ENCODE measurements at regions not wholly inside any gene's neighbourhood (a gene's known extent, or its start where the extent isn't known, plus 50 kb on each side); places are given as distances from the start of the nearest gene placed in this dataset.

DNA sequence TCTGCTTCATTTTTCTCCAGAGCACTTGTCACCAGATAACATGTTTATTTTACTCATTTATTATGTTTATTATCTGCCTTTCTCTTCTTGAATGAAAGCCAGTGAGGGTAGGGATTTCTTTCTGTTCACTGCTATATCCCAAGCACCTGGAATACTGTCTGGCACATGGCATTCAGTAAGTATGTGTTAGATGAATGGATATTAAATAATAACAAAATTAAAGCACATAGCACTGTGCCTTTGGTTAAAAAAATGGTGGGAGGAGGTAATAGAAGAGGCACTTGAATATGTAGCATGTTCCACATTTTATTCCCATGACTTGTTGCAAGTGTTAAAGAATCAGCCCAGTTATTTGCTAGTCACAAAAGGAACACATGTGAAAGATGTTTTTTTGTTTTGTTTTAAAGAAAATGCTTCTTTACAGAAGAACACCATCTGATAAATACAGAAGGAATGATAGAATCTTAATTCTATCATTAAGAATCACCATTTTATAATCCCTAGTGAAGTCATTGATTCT lies 151.0 kb downstream of the DLEU7 start:
- DNase-seq (ENCODE audit: low read depth in 3 of 3, low spot score in 1 of 3) = no peak

GRCh38 chr13:50693727-50694126 lies 149.8 kb downstream of the DLEU7 start:
- no peak for DNase-seq (ENCODE audit: low read depth in 3 of 3, low spot score in 1 of 3)

DNA sequence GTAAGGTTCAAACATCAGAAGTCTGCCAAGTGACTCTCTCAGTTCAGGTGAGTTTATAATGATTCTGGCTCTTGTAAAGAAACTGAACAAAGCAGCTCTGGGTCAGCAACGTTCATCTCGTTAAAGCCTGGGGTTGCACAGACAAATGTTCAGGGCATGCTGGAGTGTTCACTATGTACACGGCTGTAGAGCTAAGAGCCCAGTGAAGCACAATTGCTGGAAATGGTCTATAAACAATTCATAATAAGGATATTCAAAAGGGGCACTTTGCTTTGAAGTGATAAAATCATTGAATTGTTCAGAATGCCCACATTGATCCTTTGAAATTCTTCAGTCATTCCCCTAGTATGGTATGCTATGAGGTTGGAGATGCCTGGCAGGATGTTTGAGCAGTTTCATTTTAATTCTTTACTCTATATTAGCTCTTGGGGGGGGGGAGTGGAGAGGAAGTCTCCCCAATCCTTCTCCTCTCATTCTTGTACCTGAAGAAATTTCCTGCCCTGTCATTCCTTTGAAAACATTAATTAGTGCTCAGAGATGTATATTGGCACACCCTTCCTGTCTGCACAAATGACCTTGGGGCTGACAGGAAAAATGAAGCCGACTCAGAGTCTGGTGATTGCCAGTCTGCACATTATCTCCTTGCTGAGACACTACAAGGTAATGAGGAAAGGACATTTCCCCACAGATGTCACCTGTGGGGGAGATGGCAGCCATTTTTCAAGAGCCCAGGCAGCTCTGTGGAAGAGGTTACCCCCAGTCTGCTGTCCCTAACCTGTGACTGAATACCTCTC lies 145.5 kb downstream of the DLEU7 start:
- DNase-seq (ENCODE audit: low read depth in 3 of 3, low spot score in 1 of 3) = no peak

DNA sequence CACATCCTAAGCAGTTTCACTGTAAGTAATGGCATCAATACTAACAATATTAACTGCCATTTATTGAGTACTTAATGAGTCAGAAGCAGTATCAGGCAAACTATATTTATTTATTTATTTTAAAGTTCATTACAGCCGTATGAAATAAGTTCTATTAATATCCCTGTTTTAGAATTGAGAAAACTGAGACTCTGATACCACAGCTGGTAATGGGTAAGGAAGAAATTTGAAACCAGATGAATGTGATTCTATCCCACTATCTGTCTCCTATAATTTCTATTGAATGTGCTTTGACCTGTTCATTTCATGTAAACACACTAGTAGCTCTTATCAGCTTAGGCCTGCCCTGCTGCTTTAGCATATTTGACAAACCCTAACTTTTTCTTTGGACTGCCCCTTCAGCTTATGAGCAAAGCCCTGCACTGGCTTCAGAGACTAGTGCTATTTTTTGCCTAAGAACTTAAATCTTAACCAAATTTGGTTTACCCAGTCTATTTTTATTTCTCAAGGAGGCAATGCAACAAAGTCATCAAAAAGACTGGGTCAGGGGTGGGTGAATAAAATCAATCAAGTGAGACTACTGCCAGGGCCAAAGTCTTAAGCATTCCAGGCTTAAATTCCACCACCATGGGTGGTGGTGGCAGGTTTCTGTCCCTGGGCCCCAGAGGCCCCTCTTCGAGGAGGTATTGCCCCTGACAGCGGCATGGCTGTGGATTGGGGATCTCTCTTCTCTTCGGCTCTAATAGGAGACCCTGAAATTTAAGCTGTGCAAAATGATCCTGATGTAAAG lies 143.4 kb downstream of the DLEU7 start:
- no peak for DNase-seq (ENCODE audit: low read depth in 3 of 3, low spot score in 1 of 3)

DNA sequence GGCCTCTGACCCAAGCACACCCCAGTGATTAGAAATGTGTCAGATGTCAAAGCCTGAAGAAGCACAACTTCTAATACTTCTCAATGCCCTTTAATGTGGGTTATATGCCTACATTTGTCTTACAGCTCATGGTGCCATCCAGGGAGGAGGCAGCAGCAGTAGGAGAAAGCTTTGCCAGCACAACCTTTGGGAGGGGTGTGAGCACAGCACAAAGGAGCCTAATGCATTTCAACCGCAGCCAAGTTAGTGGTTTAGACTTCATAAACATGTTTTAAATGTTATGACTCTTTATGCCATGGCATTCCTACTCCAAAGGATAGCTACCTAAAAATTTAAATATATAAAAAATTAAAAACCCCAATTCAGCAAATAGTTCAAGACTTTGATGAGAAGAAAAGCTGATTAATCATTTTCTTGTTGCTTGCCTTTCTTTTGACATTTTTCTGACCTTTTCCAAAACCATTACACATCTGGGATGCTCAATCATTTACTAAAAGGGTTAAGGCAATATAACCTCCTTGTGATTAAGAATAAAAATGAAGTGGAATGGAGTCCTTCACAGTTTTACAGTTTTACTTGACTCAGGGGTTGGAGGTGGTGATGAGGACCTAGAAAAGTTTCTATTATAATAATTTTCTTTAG lies 142.7 kb downstream of the DLEU7 start:
- no peak for DNase-seq (ENCODE audit: low read depth in 3 of 3, low spot score in 1 of 3)

DNA sequence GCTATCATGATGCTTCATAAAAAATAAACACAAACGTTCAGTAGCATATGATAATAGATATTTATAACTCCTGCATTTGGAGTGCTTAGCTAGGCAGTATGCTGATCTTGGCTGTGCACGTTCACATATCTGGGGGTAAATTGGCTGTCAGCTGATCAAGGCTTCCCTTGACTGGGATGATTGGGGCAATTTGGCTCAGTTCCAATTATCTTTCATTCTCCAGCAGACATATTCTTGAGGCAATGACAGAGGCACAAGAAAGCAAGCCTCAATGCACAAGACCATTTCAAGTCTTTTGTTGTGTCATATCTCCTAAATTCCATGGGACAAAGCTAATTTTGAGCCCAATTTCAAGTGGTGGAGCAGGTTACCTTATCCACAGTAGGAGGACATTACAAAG lies 142.0 kb downstream of the DLEU7 start:
- DNase-seq (ENCODE audit: low read depth in 3 of 3, low spot score in 1 of 3) = no peak

DNA sequence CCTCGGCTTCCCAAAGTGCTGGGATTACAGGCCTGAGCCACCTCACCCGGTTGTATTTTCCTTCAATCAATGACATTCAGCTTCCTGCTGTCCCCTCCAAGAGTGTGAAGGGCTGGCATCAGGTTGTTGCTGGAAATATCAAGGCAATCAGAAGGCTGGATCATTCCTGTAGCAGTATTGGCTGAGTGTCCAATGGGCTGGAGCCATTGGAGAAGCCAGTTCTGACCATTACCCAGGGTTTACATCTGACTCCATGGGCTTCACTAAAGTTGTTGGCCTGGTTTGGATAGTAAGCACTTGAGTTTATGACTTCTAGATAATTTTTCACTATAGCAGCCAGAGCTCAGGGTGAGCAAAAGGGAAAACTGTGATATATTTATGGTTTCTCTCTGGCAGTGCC lies 137.0 kb downstream of the DLEU7 start:
- no peak for DNase-seq (ENCODE audit: low read depth in 3 of 3, low spot score in 1 of 3)

DNA sequence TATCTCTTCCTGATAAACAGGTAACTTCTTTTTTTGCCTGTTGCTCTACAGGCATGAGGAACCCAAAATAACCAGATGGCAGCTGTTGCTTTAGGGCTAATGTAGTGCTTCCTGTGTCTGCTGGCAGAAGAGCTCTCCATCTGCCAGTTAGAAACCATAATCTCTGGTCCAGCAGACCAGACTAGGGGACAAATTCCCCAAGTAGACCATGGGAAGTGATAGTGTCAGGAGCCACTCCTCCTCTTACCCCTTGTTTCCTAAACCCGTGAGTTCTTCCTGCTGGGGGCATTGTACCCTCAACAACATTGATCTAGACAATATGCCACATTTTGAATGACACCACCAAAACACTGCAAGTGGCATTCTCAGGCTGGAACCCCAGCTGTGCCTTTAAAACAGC lies 135.9 kb downstream of the DLEU7 start:
- no peak for DNase-seq (ENCODE audit: low read depth in 3 of 3, low spot score in 1 of 3)

- no peak for DNase-seq (ENCODE audit: low read depth in 3 of 3, low spot score in 1 of 3)
Observed at GRCh38 chr13:50708461-50708860, 135.0 kb downstream of the DLEU7 start.

GRCh38 chr13:50709058-50709457 lies 134.4 kb downstream of the DLEU7 start:
- no peak for DNase-seq (ENCODE audit: low read depth in 3 of 3, low spot score in 1 of 3)

DNA sequence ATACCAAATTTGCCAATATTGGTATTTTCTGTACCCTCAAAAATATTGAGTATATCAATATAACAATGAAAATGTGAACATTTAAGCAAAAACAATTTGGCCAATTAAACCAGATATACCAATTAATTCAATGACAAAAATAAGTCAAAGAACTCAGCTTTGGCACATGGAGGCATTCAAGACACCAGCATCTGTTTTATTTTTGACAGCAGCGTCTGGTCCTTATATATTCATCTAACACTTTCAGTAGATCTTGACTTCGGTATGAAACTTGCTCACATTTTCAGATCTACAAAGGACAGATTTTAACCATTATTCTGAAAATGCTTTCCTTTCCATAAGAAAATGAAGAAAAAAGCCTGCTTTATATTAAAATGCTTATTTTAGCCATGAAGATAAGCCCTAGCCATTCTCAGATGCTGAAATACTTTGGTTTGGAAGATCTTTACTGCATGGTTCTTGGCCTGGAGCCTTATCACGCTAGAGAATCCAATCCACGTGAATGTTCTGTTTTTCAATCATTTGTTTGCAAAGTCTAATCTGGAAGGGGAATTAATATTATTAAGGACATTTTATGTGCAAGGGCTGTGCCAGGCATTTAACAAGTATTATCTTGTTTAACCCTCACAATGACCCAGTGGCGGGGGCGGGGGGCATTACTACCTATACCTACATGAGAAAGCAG lies 132.2 kb downstream of the DLEU7 start:
- DNase-seq (ENCODE audit: low read depth in 3 of 3, low spot score in 1 of 3) = no peak

GRCh38 chr13:50711996-50712395 lies 131.5 kb downstream of the DLEU7 start:
- DNase-seq (ENCODE audit: low read depth in 3 of 3, low spot score in 1 of 3) = no peak

DNA sequence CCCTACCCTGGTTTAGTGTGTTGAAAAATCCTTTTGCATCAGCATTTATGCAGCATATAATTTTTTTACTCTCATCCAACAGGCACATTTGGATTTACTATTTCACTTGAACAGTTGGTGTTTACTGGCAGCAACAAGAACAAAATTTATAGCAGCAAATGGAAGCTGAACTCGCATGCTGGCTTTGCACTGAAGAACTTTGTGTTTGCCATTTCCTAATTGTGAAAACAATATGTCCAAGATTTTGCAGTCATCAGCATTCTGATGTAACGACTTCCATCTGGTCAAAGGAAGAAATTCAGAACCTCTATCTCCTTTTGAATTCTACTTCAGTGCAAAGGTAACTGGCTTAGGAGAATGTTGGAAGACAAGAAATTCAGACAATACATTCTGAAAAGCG lies 131.0 kb downstream of the DLEU7 start:
- DNase-seq (ENCODE audit: low read depth in 3 of 3, low spot score in 1 of 3) = no peak

DNA sequence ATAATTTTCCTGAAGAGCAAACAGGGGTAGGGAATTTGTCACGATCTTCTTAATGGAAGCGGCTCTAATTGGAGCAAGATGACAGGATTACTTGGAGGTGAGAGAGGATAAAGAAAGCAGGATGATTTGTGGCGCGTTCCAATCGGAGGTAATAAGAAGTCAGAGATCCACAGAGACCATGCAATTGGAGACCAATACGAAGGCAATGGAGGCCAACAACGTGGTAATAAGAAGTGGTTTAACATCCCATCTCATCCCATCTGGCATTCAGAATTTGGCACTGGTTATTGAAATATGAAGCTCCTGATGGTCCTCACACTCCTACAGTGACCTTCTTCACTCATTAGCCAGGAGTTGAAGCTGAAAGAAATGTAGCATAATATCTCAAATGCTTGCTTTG lies 130.6 kb downstream of the DLEU7 start:
- DNase-seq (ENCODE audit: low read depth in 3 of 3, low spot score in 1 of 3) = no peak

DNA sequence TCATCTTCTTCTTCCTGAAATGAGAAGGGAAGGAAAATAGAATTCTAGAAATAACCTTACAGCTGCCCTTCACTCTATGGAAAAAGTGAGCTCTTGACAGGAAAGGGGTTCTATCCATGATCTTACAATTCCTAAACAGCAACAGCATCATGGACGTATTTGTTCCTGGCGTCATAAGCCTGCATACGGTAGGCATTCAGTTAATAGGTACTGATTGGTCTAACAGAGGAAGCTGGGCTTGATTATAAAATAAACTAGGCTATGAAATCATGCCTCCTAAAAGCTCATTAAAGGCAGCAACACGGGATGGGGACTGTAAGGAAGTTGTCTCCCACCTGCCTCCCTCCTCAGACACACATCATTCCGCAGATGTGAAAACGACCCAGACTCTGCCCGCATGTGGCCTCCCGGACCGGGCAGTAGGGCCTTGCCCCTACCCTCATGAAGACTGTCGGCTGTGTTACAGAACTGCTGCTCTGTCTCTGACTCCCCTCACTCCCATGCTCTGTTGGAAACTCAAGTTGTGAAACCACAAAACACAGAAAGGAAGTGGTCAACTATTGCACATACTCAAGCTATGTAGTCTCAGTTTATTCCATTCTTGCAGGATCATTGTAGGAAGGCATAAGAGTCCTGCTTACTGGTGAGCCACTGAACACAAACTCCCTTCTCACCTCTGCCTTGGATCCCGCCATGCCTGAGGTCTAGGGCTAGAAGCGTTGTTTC lies 129.8 kb downstream of the DLEU7 start:
- DNase-seq (ENCODE audit: low read depth in 3 of 3, low spot score in 1 of 3) = no peak

DNA sequence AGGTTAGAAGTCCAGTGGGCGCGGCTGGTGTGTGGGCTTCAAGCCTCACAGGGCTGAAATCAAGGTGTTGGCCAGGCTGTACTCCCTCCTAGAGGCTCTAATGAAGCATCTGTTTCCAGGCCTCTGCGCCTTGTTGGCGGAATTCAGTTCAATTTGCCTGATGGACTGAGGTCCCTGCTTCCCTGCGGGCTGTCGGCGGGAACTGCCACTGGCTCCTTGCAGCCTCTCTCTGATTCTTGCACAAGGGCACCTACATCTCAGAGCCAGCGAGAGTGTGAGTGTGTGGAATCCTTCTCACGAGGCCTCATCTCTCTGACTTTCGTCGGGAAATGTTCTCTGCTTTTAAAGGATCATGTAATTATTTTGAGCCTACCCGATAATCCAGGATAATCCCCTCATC lies 128.6 kb downstream of the DLEU7 start:
- no peak for DNase-seq (ENCODE audit: low read depth in 3 of 3, low spot score in 1 of 3)

GRCh38 chr13:50715402-50716146 lies 127.9 kb downstream of the DLEU7 start:
- no peak for DNase-seq (ENCODE audit: low read depth in 3 of 3, low spot score in 1 of 3)

- no peak for DNase-seq (ENCODE audit: low read depth in 3 of 3, low spot score in 1 of 3)
Observed at GRCh38 chr13:50720861-50721671, 122.4 kb downstream of the DLEU7 start.

GRCh38 chr13:50721672-50721992 lies 121.9 kb downstream of the DLEU7 start:
- DNase-seq (ENCODE audit: low read depth in 3 of 3, low spot score in 1 of 3) = no peak

Data from stimulated activated CD4-positive, alpha-beta T cell treated with anti-CD3 and anti-CD28 coated beads, TNF-alpha, amount 100 ng/mL, for 1 hour (primary cell).